ENCODE measurements at regions not wholly inside any gene's neighbourhood (a gene's known extent, or its start where the extent isn't known, plus 50 kb on each side); places are given as distances from the start of the nearest gene placed in this dataset.

DNA sequence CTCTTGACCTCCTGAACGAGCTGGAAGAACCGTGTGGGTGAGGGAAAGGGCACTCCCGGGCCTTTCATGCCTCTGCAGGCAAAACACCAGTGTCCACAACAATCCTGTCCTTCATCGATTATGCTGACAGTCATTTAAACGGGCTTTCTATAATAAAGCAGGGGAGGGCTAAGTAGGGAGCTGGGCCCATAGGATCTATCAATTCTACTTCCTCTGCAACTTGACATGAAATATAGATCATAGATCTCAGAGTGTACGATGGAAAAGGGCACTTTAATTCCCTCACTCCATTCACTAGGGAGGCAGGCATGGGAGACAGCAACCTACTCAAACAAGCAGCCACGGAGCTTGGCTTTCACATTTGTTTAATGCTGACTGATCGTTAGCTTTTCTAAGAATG is 55.8 kb upstream of the WASF3 start:
- ATAC-seq: no peak
- Histone ChIP-seq H3K4me3 (no peak overlapping the region), H3K27me3 (peaks cover 24% of the 10 kb centered on the region), H3K4me1 (peaks cover 0 to 2% (median 0%) of the 10 kb centered on the region in 3 donors), H3K9me3 (no peaks in the 10 kb centered on the region), H3K36me3 (no peaks in the 10 kb centered on the region), H3K27ac (no peak overlapping the region)
- TF ChIP-seq POLR2A (IDR thresholded peaks at IDR 0.05): no peak
- no peak for TF ChIP-seq EP300 (IDR thresholded peaks at IDR 0.05)
- no peak for TF ChIP-seq POLR2AphosphoS5 (IDR thresholded peaks at IDR 0.05)
- TF ChIP-seq, protein P1, sequence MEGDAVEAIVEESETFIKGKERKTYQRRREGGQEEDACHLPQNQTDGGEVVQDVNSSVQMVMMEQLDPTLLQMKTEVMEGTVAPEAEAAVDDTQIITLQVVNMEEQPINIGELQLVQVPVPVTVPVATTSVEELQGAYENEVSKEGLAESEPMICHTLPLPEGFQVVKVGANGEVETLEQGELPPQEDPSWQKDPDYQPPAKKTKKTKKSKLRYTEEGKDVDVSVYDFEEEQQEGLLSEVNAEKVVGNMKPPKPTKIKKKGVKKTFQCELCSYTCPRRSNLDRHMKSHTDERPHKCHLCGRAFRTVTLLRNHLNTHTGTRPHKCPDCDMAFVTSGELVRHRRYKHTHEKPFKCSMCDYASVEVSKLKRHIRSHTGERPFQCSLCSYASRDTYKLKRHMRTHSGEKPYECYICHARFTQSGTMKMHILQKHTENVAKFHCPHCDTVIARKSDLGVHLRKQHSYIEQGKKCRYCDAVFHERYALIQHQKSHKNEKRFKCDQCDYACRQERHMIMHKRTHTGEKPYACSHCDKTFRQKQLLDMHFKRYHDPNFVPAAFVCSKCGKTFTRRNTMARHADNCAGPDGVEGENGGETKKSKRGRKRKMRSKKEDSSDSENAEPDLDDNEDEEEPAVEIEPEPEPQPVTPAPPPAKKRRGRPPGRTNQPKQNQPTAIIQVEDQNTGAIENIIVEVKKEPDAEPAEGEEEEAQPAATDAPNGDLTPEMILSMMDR (IDR thresholded peaks at IDR 0.05): no peak
- WGBS, 2 donors (ENCODE audit: low coverage in 1 of 2): 25 to 30% methylated on average over 8 of the region's 8 CpGs

DNA sequence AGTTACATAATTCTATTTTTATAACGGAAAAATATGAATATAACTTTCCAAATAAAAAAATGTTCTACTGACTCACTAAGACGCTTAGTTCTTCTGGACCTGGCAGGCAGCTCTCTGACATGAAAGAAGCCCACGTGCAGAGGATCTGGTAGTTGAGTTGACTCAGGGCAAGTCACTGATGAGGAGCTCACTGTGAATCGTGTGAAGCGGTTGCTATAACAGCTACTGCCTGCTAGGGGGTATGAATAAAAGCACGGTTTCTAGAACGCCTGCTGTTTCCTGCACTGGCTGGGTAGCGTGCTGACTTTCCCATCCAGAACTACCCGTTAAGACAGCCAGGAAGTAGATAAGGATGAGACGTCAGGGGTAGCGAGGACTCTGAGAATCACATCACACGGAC is 54.7 kb upstream of the WASF3 start:
- 23 to 24% methylated on average over 9 to 12 of the region's 12 CpGs for WGBS, 2 donors (ENCODE audit: low coverage in 1 of 2)
- Histone ChIP-seq H3K9me3 (no peaks in the 10 kb centered on the region), H3K27me3 (peaks cover 32% of the 10 kb centered on the region), H3K4me3 (no peak overlapping the region), H3K27ac (no peak overlapping the region), H3K36me3 (no peaks in the 10 kb centered on the region), H3K4me1 (no peaks in the 10 kb centered on the region)
- ATAC-seq: peak; percentile 77
- no peak for TF ChIP-seq EP300 (IDR thresholded peaks at IDR 0.05)
- TF ChIP-seq, protein P1 (IDR thresholded peaks at IDR 0.05): no peak
- TF ChIP-seq POLR2AphosphoS5 (IDR thresholded peaks at IDR 0.05): no peak
- TF ChIP-seq POLR2A (IDR thresholded peaks at IDR 0.05): no peak

DNA sequence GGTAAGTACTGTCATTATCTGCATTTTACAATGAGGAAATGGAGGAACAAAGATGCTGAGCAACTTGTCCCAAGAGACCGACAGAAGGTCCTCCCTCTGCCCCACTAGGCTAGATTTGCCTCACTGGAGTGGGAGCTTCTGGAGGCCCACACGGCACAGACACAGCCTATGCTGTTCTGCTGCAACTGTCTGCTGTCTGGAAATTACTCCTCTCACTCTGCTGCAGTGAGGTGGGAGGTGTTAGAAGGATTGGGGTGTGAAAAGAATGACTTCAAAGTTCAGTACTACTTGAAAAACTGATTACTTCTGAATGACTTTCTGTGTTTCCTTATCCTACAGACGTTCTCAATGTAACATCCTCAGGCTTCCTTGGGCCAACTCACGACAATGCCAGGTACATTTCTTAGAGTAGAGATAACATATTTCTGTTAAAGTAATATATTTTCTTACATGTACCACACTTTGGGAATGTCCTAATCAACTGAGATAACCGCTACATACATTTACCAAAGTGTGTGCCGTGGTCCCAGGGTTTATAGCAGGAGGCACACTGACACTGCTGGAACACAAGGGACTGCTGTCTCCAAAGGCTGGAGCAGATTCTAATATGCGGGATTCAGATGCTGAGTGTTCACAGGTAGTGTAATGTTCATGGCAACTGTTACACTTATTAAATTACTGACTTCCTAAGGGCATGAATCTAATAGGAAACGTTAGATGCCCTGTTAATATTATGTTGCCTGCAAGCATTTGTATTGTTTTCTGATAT is 53.5 kb upstream of the WASF3 start:
- WGBS, 2 donors (ENCODE audit: low coverage in 1 of 2): 75 to 76% methylated on average over 6 to 7 of the region's 8 CpGs
- no peak for ATAC-seq
- Histone ChIP-seq H3K36me3 (no peaks in the 10 kb centered on the region), H3K4me3 (no peak overlapping the region), H3K4me1 (no peaks in the 10 kb centered on the region), H3K27me3 (peaks cover 32% of the 10 kb centered on the region), H3K9me3 (no peaks in the 10 kb centered on the region), H3K27ac (no peak overlapping the region)
- TF ChIP-seq POLR2A (IDR thresholded peaks at IDR 0.05) (no peak), EP300 (IDR thresholded peaks at IDR 0.05) (no peak), POLR2AphosphoS5 (IDR thresholded peaks at IDR 0.05) (no peak)
- TF ChIP-seq, protein P1 (IDR thresholded peaks at IDR 0.05): no peak

Data from gastroesophageal sphincter (tissue), 4 donors.